ENCODE measurements at regions not wholly inside any gene's neighbourhood (a gene's known extent, or its start where the extent isn't known, plus 50 kb on each side); places are given as distances from the start of the nearest gene placed in this dataset.

DNA sequence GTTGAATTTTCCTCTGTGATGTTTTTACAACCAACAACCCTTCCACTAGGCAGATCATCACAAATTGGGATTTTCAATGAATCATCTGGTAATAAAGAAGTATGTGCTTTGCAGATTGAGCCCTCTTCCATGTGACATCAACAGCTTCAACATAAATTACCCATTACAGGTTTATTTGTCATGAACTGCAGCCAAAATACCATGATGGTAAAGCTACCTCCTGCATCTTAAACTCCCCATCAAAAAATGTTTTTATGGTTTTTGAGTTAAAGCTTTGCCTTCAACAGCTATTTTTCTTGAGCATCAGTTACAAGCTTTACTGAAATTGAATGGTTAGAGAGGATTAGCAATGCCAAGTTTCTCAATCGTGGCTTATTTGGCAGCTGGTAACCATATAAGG lies 211.4 kb upstream of the TUSC1 start:
- no peaks in the 10 kb centered on the region for H3K27me3 ChIP-seq (ENCODE audit: insufficient read depth, low read length, poor library complexity, severe bottlenecking)

DNA sequence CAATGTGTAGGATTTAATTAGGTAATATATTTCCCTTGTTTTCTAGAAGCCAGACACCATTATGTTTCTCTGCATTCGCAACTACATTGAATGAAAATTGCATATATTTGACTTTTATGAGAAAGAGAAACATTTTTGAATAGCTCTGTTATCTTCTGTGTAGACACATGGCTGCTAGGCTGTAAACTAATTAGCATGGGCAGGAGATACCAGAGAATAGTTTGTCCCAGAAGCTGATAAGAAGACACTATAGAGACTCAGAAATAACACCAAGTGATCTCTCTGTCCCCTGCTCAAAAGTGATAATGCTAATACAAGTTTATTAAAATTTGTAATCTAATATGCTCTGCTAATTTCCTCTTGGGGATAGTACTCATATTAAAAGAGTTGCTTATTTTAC lies 198.0 kb upstream of the TUSC1 start:
- Histone ChIP-seq H2AFZ (ENCODE audit: low read length) (no peak overlapping the region), H3F3A (ENCODE audit: low read depth) (no peaks in the 10 kb centered on the region), H3K79me2 (ENCODE audit: insufficient read depth, low read length) (no peaks in the 10 kb centered on the region), H4K20me1 (ENCODE audit: insufficient read depth, low read length, poor library complexity, severe bottlenecking) (no peaks in the 10 kb centered on the region), H3K4me2 (ENCODE audit: low read depth, low read length, poor library complexity, severe bottlenecking) (no peak overlapping the region), H3K9me3 (ENCODE audit: insufficient read depth, low read depth, low read length) (no peaks in the 10 kb centered on the region), H3K9ac (ENCODE audit: low read depth, low read length, poor library complexity, severe bottlenecking) (no peak overlapping the region), H3K27me3 (ENCODE audit: insufficient read depth, low read length, poor library complexity, severe bottlenecking) (no peaks in the 10 kb centered on the region), H3K9me2 (replicated peaks; ENCODE audit: low read depth, low read length) (no peaks in the 10 kb centered on the region), H3K4me1 (ENCODE audit: insufficient read depth, low read length, poor library complexity, severe bottlenecking) (no peaks in the 10 kb centered on the region), H3K36me3 (ENCODE audit: insufficient read depth, low read length) (no peaks in the 10 kb centered on the region), H3K4me3 (ENCODE audit: low read length, poor library complexity, severe bottlenecking) (no peak overlapping the region)
- no peak for TF ChIP-seq EZH2phosphoT487 (IDR thresholded peaks at IDR 0.05; ENCODE audit: borderline replicate concordance)
- TF ChIP-seq, protein P1, sequence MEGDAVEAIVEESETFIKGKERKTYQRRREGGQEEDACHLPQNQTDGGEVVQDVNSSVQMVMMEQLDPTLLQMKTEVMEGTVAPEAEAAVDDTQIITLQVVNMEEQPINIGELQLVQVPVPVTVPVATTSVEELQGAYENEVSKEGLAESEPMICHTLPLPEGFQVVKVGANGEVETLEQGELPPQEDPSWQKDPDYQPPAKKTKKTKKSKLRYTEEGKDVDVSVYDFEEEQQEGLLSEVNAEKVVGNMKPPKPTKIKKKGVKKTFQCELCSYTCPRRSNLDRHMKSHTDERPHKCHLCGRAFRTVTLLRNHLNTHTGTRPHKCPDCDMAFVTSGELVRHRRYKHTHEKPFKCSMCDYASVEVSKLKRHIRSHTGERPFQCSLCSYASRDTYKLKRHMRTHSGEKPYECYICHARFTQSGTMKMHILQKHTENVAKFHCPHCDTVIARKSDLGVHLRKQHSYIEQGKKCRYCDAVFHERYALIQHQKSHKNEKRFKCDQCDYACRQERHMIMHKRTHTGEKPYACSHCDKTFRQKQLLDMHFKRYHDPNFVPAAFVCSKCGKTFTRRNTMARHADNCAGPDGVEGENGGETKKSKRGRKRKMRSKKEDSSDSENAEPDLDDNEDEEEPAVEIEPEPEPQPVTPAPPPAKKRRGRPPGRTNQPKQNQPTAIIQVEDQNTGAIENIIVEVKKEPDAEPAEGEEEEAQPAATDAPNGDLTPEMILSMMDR (conservative IDR thresholded peaks at IDR 0.05; ENCODE audit: low read length) = no peak

More for the DNA sequence above, 211.4 kb upstream of the TUSC1 start:
- Histone ChIP-seq H4K20me1 (ENCODE audit: insufficient read depth, low read length, poor library complexity, severe bottlenecking) (no peaks in the 10 kb centered on the region), H3K79me2 (ENCODE audit: insufficient read depth, low read length) (no peaks in the 10 kb centered on the region), H3F3A (ENCODE audit: low read depth) (no peaks in the 10 kb centered on the region), H3K9ac (ENCODE audit: low read depth, low read length, poor library complexity, severe bottlenecking) (no peak overlapping the region), H3K9me2 (replicated peaks; ENCODE audit: low read depth, low read length) (no peaks in the 10 kb centered on the region), H3K4me2 (ENCODE audit: low read depth, low read length, poor library complexity, severe bottlenecking) (no peak overlapping the region), H3K36me3 (ENCODE audit: insufficient read depth, low read length) (no peaks in the 10 kb centered on the region), H3K9me3 (ENCODE audit: insufficient read depth, low read depth, low read length) (no peaks in the 10 kb centered on the region), H3K4me3 (ENCODE audit: low read length, poor library complexity, severe bottlenecking) (no peak overlapping the region), H3K4me1 (ENCODE audit: insufficient read depth, low read length, poor library complexity, severe bottlenecking) (no peaks in the 10 kb centered on the region), H2AFZ (ENCODE audit: low read length) (no peak overlapping the region)
- no peak for TF ChIP-seq EZH2phosphoT487 (IDR thresholded peaks at IDR 0.05; ENCODE audit: borderline replicate concordance)
- TF ChIP-seq, protein P1 (conservative IDR thresholded peaks at IDR 0.05; ENCODE audit: low read length) = no peak

DNA sequence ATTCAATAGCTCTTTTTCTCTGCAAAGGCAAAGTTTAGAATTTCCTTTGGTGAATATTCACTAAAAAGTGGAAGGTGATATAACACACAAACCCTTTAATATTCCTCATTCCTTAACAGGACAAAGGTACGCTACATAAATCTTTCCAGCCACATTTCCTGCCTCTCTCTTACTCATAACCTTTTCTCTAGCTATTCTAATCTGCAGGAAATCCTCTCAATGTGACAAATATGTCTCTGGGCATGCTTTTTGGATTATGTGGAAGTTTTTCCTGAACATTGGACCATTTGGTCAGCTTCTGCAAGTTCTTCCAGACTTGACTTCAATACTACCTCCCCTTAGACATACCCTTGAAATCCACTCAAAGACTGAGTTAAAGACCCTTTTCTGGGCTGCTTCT lies 186.3 kb upstream of the TUSC1 start:
- H3K4me1 ChIP-seq (ENCODE audit: insufficient read depth, low read length, poor library complexity, severe bottlenecking) = no peaks in the 10 kb centered on the region
- no peak overlapping the region for H3K4me3 ChIP-seq (ENCODE audit: low read length, poor library complexity, severe bottlenecking)
- no peaks in the 10 kb centered on the region for H3K9me3 ChIP-seq (ENCODE audit: insufficient read depth, low read depth, low read length)
- H2AFZ ChIP-seq (ENCODE audit: low read length) = no peak overlapping the region
- TF ChIP-seq, protein P1 (conservative IDR thresholded peaks at IDR 0.05; ENCODE audit: low read length) = no peak
- no peak for TF ChIP-seq EZH2phosphoT487 (IDR thresholded peaks at IDR 0.05; ENCODE audit: borderline replicate concordance)
- H3K9ac ChIP-seq (ENCODE audit: low read depth, low read length, poor library complexity, severe bottlenecking) = no peak overlapping the region
- H3K27me3 ChIP-seq (ENCODE audit: insufficient read depth, low read length, poor library complexity, severe bottlenecking) = no peaks in the 10 kb centered on the region
- H3K36me3 ChIP-seq (ENCODE audit: insufficient read depth, low read length) = no peaks in the 10 kb centered on the region
- H3K9me2 ChIP-seq (replicated peaks; ENCODE audit: low read depth, low read length) = no peaks in the 10 kb centered on the region
- no peaks in the 10 kb centered on the region for H3K79me2 ChIP-seq (ENCODE audit: insufficient read depth, low read length)
- no peak overlapping the region for H3K4me2 ChIP-seq (ENCODE audit: low read depth, low read length, poor library complexity, severe bottlenecking)
- H3F3A ChIP-seq (ENCODE audit: low read depth) = no peaks in the 10 kb centered on the region
- no peaks in the 10 kb centered on the region for H4K20me1 ChIP-seq (ENCODE audit: insufficient read depth, low read length, poor library complexity, severe bottlenecking)
